D721Med (cell line): ENCODE measurements at regions not wholly inside any gene's neighbourhood (a gene's known extent, or its start where the extent isn't known, plus 50 kb on each side); places are given as distances from the start of the nearest gene placed in this dataset.
"Not testable (repeated sequence)": the region's sequence is repeated elsewhere in the genome, so short reads cannot be mapped to it uniquely, and the experiment has no call there.

Experiments used
- DNase-seq: peaks from one replicate; pipeline ENCODE4 v3.0.0; 2011; ENCODE audit warnings: low spot score; ENCODE audit not compliant: insufficient read length
- FAIRE-seq: peaks from 2 replicates; lab custom pipeline; 2011; peaks lifted over from hg19 to GRCh38; lab: Jason Lieb, UNC
- CTCF ChIP-seq: IDR thresholded peaks from 2 replicates; pipeline ENCODE4 v1.5.1; 2012; ENCODE audit warnings: mild to moderate bottlenecking, control low read depth; ENCODE audit not compliant: insufficient read depth; ENCODE audit errors: missing control alignments

GRCh38 chr4:118474771-118475170 lies 122.0 kb upstream of the PRSS12 start:
- not testable (repeated sequence) for DNase-seq, FAIRE-seq

- peak; percentile 16 for FAIRE-seq
- not testable (repeated sequence) for DNase-seq
Measured at GRCh38 chr4:118475901-118476300, 123.1 kb upstream of the PRSS12 start.

- FAIRE-seq, DNase-seq: not testable (repeated sequence)
Measured at GRCh38 chr4:118477826-118478225, 125.0 kb upstream of the PRSS12 start.

GRCh38 chr4:118485801-118486314 lies 133.1 kb upstream of the PRSS12 start:
- not testable (repeated sequence) for DNase-seq
- FAIRE-seq, result peak; percentile 84

- FAIRE-seq, DNase-seq: not testable (repeated sequence)
Measured at GRCh38 chr4:118492963-118493362, 140.2 kb upstream of the PRSS12 start.

GRCh38 chr4:118494437-118494836 lies 141.6 kb upstream of the PRSS12 start:
- FAIRE-seq, DNase-seq: not testable (repeated sequence)

GRCh38 chr4:118502967-118503366 lies 150.2 kb upstream of the PRSS12 start:
- not testable (repeated sequence) for DNase-seq, FAIRE-seq

- FAIRE-seq, result peak; percentile 86
- not testable (repeated sequence) for DNase-seq
- TF ChIP-seq CTCF, result peak; percentile 4
Measured at GRCh38 chr4:118504927-118505326, 152.1 kb upstream of the PRSS12 start.

- not testable (repeated sequence) for DNase-seq
- peak; percentile 71 for FAIRE-seq
Measured at GRCh38 chr4:118505491-118505890, 152.7 kb upstream of the PRSS12 start.

- DNase-seq, FAIRE-seq: not testable (repeated sequence)
Measured at GRCh38 chr4:118512870-118513269, 160.1 kb upstream of the PRSS12 start.

- DNase-seq, result not testable (repeated sequence)
- FAIRE-seq, result peak; percentile 76
Measured at GRCh38 chr4:118514332-118514731, 161.5 kb upstream of the PRSS12 start.

- FAIRE-seq, DNase-seq: not testable (repeated sequence)
Measured at GRCh38 chr4:118516107-118516506, 163.3 kb upstream of the PRSS12 start.

GRCh38 chr4:118530107-118530506 lies 155.1 kb upstream of the METTL14 start:
- not testable (repeated sequence) for DNase-seq
- peak; percentile 89 for FAIRE-seq

- FAIRE-seq, result peak; percentile 95
- DNase-seq, result not testable (repeated sequence)
Measured at GRCh38 chr4:118531947-118532346, 153.2 kb upstream of the METTL14 start.

- peak; percentile 89 for FAIRE-seq
- not testable (repeated sequence) for DNase-seq
Measured at GRCh38 chr4:118535788-118536187, 149.4 kb upstream of the METTL14 start.
